G401 (cell line): ENCODE measurements at regions not wholly inside any gene's neighbourhood (a gene's known extent, or its start where the extent isn't known, plus 50 kb on each side); places are given as distances from the start of the nearest gene placed in this dataset.

Experiments
- DNase-seq: peaks from one replicate; pipeline ENCODE4 v3.0.0-alpha.2; 2015; ENCODE audit warnings: low spot score
- in situ Hi-C: cut with HindIII; loops from 2 replicates; pipeline ENCODE4 v1.10.0; 2016; ENCODE audit warnings: low sequenced_read_pairs, mixed read lengths

GRCh38 chr13:63163903-63164302 is 1748.3 kb upstream of the PCDH20 start:
- DNase-seq = no peak
- in situ Hi-C loops = no loop called here

GRCh38 chr13:63161219-63161618 is 1745.6 kb upstream of the PCDH20 start:
- DNase-seq = no peak
- in situ Hi-C loops = no loop called here

GRCh38 chr13:63156816-63157215 is 1741.2 kb upstream of the PCDH20 start:
- in situ Hi-C loops = no loop called here
- DNase-seq = no peak

- in situ Hi-C loops = no loop called here
- DNase-seq = no peak
Observed at GRCh38 chr13:63149375-63149774, 1733.7 kb upstream of the PCDH20 start.

GRCh38 chr13:63139277-63139676 is 1723.6 kb upstream of the PCDH20 start:
- DNase-seq = no peak
- in situ Hi-C loops = no loop called here

GRCh38 chr13:63129995-63130394 is 1714.3 kb upstream of the PCDH20 start:
- in situ Hi-C loops = no loop called here
- no peak for DNase-seq

- DNase-seq = no peak
- in situ Hi-C loops = no loop called here
Observed at GRCh38 chr13:63128716-63129115, 1713.1 kb upstream of the PCDH20 start.

GRCh38 chr13:63124863-63125262 is 1709.2 kb upstream of the PCDH20 start:
- peak; percentile 7 for DNase-seq
- in situ Hi-C loops = no loop called here

- DNase-seq = no peak
- in situ Hi-C loops = no loop called here
Observed at GRCh38 chr13:63120883-63121282, 1705.2 kb upstream of the PCDH20 start.

GRCh38 chr13:63117710-63118109 is 1702.1 kb upstream of the PCDH20 start:
- DNase-seq = no peak
- in situ Hi-C loops = no loop called here

- no peak for DNase-seq
- in situ Hi-C loops = no loop called here
Observed at GRCh38 chr13:63112799-63113395, 1697.2 kb upstream of the PCDH20 start.

- in situ Hi-C loops = no loop called here
- no peak for DNase-seq
Observed at GRCh38 chr13:63110466-63110865, 1694.8 kb upstream of the PCDH20 start.

GRCh38 chr13:63107179-63107943 is 1691.7 kb upstream of the PCDH20 start:
- no peak for DNase-seq
- in situ Hi-C loops = no loop called here

- DNase-seq = no peak
- in situ Hi-C loops = no loop called here
Observed at GRCh38 chr13:63094717-63095116, 1679.1 kb upstream of the PCDH20 start.

- DNase-seq = no peak
- in situ Hi-C loops = no loop called here
Observed at GRCh38 chr13:63093907-63094469, 1678.3 kb upstream of the PCDH20 start.

GRCh38 chr13:63092456-63092855 is 1676.8 kb upstream of the PCDH20 start:
- DNase-seq = no peak
- in situ Hi-C loops = no loop called here

GRCh38 chr13:63090524-63090923 is 1674.9 kb upstream of the PCDH20 start:
- DNase-seq = no peak

GRCh38 chr13:63088226-63088625 is 1672.6 kb upstream of the PCDH20 start:
- in situ Hi-C loops = no loop called here
- DNase-seq = no peak

More at GRCh38 chr13:63090524-63090923, 1674.9 kb upstream of the PCDH20 start:
- in situ Hi-C loops = no loop called here

GRCh38 chr13:63086286-63086685 is 1670.6 kb upstream of the PCDH20 start:
- in situ Hi-C loops = no loop called here
- DNase-seq = no peak

GRCh38 chr13:63085851-63086250 is 1670.2 kb upstream of the PCDH20 start:
- in situ Hi-C loops = no loop called here
- no peak for DNase-seq
